Lower leg skin (tissue), 4 donors: ENCODE measurements at regions not wholly inside any gene's neighbourhood (a gene's known extent, or its start where the extent isn't known, plus 50 kb on each side); places are given as distances from the start of the nearest gene placed in this dataset.

ENCODE experiments used
- DNase-seq, 2 donors: peaks; one replicate each; pipeline ENCODE4 v3.0.0-alpha.2; 2019; ENCODE audit warnings: low spot score in 2 of 2
- H3K4me3 ChIP-seq: fragments of 200-600 bp; sonication (generic); 2 replicates; pipeline ENCODE4 v1.5.1; 2017; ENCODE audit warnings: mild to moderate bottlenecking, low read depth; ENCODE audit not compliant: poor library complexity, severe bottlenecking
- POLR2A ChIP-seq, 2 donors: fragments of 450-650 bp; IDR thresholded peaks; one replicate each; pipeline ENCODE4 v1.6.1; 2016 to 2017; ENCODE audit warnings: antibody characterized with exemption in 2 of 2, mild to moderate bottlenecking in 1 of 2, moderate library complexity in 1 of 2
- WGBS, 2 donors: methylation state at CpG; one replicate each; pipeline ENCODE4 v1.1.5; 2018; 5-methylcytosine and 5-hydroxymethylcytosine counted together
- intact Hi-C: fragments of 100-400 bp; cut with DNase I; formaldehyde crosslinking; loops from one replicate; pipeline ENCODE4 v1.15.0; 2023; ENCODE audit warnings: low total_unique reads
- TF ChIP-seq, protein P1 (sequence below), 3 donors: fragments of 450-650 bp; IDR thresholded peaks; one replicate each; pipeline ENCODE4 v1.5.1; 2016; ENCODE audit warnings: antibody characterized with exemption in 3 of 3, mild to moderate bottlenecking in 3 of 3, moderate library complexity in 2 of 3

DNA sequence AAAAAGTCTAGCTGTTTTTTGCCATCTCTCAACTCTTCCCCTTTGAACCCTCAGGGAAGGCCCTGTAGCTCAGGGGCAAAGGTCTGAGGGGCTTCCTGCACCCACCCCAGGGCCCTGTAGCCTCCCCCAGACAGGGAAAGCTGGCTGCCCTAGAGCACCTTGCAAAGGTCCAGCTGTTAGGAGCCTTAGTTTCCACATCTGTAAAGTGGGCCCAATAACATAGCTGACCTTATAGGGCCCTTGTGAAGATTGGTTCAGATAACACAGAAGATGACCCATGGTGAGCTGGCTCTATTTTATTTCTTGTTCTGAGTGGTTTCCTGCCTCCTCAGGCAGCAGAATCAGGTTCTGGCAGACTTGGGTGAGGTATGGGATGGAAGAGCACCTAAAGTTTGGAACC lies 55.2 kb upstream of the SMAD6 start:
- no peak for TF ChIP-seq POLR2A (IDR thresholded peaks at IDR 0.05)
- TF ChIP-seq, protein P1, sequence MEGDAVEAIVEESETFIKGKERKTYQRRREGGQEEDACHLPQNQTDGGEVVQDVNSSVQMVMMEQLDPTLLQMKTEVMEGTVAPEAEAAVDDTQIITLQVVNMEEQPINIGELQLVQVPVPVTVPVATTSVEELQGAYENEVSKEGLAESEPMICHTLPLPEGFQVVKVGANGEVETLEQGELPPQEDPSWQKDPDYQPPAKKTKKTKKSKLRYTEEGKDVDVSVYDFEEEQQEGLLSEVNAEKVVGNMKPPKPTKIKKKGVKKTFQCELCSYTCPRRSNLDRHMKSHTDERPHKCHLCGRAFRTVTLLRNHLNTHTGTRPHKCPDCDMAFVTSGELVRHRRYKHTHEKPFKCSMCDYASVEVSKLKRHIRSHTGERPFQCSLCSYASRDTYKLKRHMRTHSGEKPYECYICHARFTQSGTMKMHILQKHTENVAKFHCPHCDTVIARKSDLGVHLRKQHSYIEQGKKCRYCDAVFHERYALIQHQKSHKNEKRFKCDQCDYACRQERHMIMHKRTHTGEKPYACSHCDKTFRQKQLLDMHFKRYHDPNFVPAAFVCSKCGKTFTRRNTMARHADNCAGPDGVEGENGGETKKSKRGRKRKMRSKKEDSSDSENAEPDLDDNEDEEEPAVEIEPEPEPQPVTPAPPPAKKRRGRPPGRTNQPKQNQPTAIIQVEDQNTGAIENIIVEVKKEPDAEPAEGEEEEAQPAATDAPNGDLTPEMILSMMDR (IDR thresholded peaks at IDR 0.05): no peak
- intact Hi-C loops: no loop called here
- H3K4me3 ChIP-seq: no peak overlapping the region
- DNase-seq: no peak

DNA sequence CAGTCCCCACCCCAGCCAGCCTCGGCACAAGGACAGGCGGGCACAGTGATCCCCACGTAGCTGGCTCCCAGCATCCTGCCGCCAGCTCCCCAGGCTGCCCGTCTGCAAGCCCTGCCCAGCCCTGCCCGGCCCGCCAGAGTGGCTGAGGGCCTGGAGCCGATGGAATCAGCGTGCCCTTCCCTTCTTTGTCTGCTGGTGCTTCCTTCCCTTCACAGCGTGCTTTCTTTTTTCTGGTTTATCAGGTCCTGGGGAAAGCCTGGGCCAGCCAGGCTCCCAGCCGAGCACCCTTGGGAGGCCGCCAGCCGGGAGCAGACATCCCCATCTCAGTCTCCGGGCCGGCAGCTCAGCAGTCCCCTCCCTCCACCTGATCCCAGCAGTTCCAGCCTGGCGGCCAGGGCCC lies 54.7 kb upstream of the SMAD6 start:
- DNase-seq: no peak
- TF ChIP-seq, protein P1 (IDR thresholded peaks at IDR 0.05): no peak
- no peak for TF ChIP-seq POLR2A (IDR thresholded peaks at IDR 0.05)
- intact Hi-C loops: no loop called here
- 26 to 45% methylated on average over 15 to 16 of the region's 16 CpGs for WGBS, 2 donors
- H3K4me3 ChIP-seq: no peak overlapping the region

DNA sequence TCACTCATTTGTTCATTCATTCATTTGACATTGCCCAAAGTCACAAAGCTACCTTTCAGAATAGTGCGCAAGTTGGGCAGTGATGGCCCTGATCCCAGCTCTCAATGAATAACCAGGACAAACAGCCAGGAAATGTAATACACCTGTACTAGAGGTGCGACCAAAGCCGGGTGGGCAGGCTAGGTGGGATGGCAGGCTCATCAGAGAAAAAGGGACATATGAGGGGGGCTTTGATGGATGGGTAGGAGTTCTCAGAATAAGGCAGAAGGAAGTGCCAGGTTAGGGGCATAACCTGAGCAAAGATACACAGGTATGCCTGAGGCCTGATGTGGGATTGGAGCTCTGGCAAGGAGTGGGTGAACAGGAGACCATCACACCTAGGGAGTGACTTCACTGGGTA lies 53.4 kb upstream of the SMAD6 start:
- H3K4me3 ChIP-seq: no peak overlapping the region
- intact Hi-C loops: no loop called here
- whole genome bisulfite sequencing, 2 donors: 70 to 75% methylated on average over 3 of the region's 3 CpGs
- DNase-seq: no peak
- TF ChIP-seq POLR2A (IDR thresholded peaks at IDR 0.05): no peak
- TF ChIP-seq, protein P1 (IDR thresholded peaks at IDR 0.05): no peak

DNA sequence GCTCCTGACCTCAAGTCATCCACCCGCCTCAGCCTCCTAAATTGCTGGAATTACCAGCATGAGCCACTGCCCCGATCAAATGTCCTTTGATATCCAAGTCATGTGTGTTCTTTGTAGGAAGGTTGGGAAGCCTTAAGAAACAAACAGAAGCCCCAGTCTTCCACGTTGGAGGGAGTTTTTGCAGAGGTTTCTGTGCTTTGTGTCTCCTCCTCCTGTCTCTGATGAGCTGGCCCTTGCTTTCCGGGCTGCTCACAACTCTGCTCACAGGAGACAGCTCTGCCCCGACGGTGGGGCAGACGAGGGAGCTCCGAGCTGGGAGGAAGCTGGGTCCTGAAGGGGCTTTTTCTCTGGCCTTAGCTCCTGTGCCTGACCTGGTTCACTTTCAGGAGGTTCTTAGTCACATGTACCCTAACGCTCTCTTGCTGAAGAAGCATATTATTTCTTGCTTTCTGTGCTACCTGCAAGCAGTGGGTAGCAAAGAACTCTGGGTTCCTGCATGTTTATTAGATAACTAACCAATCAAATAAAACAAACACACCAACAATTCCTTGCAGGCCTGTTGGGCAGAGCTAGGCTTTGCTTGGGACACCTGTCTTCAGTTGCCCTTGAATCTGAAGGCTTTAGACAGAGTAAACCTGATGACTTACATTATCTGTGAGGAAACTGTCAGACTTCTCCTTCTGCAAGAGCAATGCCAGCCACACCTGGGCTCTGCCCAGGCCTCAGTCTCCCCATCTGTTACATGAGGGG lies 52.6 kb upstream of the SMAD6 start:
- 75 to 79% methylated on average over 9 of the region's 9 CpGs for WGBS, 2 donors
- intact Hi-C loops: no loop called here
- no peak overlapping the region for H3K4me3 ChIP-seq
- no peak for DNase-seq
- TF ChIP-seq POLR2A (IDR thresholded peaks at IDR 0.05): no peak
- TF ChIP-seq, protein P1 (IDR thresholded peaks at IDR 0.05): no peak

DNA sequence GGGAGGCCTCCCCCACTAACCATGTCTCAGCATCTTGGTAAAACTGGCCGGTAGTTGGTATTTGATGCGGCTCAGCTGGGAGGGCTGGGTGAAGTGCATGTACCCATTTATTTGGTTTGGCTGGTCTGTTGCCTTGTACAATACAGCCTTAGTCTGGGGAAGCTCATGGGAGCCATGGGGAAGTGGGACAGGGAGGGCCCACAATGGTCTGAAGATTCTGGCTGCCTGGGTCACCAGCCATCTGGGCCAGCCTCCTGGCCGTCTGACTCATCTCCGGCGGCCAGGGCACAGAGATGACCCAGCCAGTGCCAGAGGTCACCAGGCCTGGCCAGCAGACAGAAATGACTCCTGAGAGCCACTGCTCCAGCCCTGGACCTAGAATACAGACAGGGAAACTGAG lies 51.6 kb upstream of the SMAD6 start:
- no peak overlapping the region for H3K4me3 ChIP-seq
- intact Hi-C loops: no loop called here
- WGBS, 2 donors: 59 to 76% methylated on average over 5 of the region's 5 CpGs
- no peak for TF ChIP-seq POLR2A (IDR thresholded peaks at IDR 0.05)
- TF ChIP-seq, protein P1 (IDR thresholded peaks at IDR 0.05): no peak
- DNase-seq: peak in 1 of 2 donors; percentile 25

DNA sequence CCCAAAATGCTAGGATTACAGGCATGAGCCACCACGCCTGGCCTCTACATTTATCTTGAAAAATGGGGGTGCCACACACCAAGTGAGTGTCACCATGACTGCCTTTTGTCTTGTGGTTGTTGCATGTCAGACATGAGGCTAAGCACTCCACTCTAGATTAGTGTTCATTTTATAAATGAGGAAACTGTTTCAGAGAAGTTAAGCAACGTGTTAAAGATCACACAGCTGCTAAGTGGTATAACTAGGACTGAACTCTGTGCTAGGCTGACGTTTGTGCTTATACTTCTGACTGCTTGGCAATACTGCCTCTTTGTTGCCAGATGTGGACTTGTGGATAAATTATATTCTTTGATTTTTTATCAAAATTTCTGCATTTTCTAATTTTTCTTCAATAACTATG lies 50.8 kb upstream of the SMAD6 start:
- no peak for TF ChIP-seq POLR2A (IDR thresholded peaks at IDR 0.05)
- TF ChIP-seq, protein P1 (IDR thresholded peaks at IDR 0.05): no peak
- no peak for DNase-seq
- H3K4me3 ChIP-seq: no peak overlapping the region
- intact Hi-C loops: no loop called here
- WGBS, 2 donors: 80 to 87% methylated on average over 3 of the region's 3 CpGs
